Iris pigment epithelial cell (primary cell): ENCODE measurements at regions not wholly inside any gene's neighbourhood (a gene's known extent, or its start where the extent isn't known, plus 50 kb on each side); places are given as distances from the start of the nearest gene placed in this dataset.
A peak's percentile ranks its signal among the peaks of the same experiment; 100 is the strongest.
"Not testable (repeated sequence)": the region's sequence is repeated elsewhere in the genome, so short reads cannot be mapped to it uniquely, and the experiment has no call there.

Experiments
- DNase-seq: peaks from one replicate; pipeline ENCODE4 v3.0.0-alpha.2; 2011; ENCODE audit warnings: low read depth

DNA sequence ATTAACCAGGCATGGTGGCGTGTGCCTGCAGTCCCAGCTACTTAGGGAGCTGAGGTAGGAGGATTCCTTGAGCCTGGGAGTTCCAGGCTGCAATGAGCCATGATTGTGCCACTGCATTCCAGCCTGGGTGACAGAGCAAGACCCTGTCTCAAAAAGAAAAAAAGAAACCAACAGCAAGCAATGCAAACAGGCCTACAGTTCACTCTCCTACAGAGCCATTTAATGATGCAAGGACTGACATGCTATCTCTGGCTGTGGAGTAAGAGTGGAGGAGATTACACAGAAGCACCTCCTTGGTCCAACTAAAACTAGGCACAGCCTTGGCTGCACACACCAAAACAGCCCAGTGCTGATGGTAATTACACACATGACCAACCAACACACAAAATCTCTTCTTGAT, 127.5 kb upstream of the SOD1 start:
- no peak for DNase-seq

GRCh38 chr21:31530897-31531705, 128.4 kb upstream of the SOD1 start:
- no peak for DNase-seq

- DNase-seq = no peak
Observed at GRCh38 chr21:31530364-31530763, 129.1 kb upstream of the SOD1 start.

DNA sequence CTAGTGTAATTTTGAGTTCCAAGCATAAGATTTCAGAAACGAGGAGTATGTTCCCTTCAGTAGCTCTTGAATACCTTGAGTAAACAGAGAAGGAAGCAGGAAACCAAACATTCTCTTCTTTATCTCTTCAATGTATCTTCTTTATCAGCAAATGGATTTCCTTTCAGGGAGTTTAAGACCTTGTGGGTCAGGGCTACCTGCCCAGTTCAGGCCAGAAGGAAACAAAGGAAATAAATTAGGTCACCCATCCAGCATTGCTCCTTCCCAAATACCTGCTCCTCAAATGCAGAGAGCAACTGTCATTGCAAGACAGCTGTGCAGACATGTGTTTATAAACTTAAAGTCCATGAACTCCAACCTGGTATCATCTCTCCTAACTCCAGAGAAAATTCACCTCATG, 130.1 kb upstream of the SOD1 start:
- no peak for DNase-seq

- DNase-seq = peak; percentile 11
Observed at GRCh38 chr21:31526040-31526439, 133.5 kb upstream of the SOD1 start.

GRCh38 chr21:31524140-31524539, 135.4 kb upstream of the SOD1 start:
- DNase-seq = no peak

DNA sequence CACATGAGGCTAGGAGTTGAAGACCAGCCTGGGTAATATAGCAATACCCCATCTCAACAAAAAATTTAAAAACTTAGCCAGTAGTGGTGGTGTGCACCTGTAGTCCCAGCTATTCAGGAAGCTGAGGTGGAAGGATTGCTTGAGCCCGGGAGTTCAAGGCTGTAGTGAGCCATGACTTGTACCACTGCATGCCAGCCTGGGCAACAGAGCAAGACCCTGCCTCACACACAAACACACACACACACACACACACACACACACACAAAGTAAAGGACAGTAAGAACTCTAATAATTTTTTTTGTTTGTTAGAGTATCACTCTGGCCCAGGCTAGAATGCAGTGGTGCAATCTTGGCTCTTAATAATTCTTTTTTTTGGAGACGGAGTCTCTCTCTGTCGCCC, 138.0 kb upstream of the SOD1 start:
- no peak for DNase-seq

DNA sequence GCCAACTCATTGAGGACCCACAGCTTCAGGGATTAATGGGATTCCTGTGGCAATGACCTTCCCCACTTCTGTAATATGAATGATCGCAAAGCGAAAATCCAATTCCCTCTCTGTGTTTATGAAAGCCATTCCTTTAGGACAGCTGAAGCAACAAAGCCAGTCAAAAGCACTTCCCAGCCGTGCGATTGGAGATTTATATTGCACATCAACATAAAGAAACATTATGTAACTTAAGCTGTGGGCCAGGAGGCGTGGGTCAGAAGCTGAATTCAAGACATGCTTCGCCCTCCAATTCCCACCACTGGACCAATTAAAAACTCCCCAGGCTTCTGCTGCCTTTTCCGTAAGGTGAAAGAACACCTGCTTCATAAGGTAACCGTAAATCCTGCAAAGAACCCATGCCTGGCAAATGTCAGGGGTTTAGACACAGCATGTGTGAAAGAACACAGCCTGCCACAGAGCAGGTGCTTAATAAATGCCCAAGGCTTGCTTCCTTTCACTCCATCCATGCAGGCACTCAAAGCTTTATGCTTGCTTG, 138.9 kb upstream of the SOD1 start:
- peak; percentile 76 for DNase-seq

DNA sequence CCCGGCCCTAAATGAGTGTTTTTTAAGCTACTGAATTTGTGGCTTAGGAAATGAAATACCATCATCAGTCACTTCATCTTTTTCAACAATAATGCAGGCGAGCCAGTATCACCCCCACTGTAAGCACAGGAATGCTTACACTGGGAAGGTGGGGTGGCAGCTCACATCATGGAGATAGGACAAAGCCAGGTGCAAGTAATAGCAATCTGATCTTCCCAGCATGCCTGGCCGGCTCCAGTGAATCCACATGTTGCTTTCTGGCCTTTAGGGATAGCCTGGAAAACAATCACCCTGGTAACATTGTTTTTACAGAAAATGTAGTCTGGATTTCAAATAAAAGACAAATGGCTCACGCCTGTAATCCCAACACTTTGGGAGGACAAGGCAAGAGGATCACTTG, 140.9 kb upstream of the SOD1 start:
- no peak for DNase-seq

GRCh38 chr21:31517664-31518414, 141.7 kb upstream of the SOD1 start:
- no peak for DNase-seq

GRCh38 chr21:31515253-31515652, 144.2 kb upstream of the SOD1 start:
- DNase-seq = no peak

DNA sequence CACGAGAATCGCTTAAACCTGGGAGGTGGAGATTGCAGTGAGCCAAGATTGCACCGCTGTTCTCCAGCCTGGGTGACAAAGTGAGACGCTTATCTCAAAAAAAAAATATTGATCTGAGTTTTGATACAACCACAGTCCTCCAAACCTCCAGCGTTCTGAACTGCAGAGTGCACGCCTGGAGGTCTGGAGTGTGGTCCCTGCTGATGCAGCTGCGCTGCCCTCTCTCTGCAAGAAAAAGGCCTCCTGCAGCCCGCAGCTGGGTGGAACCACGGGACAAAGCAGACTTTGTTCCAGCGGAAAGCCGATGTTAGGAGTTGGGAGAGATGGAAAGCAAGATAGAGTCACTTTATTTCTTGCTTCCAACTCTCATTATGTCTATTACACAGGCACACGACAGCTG, 144.9 kb upstream of the SOD1 start:
- DNase-seq = no peak

DNA sequence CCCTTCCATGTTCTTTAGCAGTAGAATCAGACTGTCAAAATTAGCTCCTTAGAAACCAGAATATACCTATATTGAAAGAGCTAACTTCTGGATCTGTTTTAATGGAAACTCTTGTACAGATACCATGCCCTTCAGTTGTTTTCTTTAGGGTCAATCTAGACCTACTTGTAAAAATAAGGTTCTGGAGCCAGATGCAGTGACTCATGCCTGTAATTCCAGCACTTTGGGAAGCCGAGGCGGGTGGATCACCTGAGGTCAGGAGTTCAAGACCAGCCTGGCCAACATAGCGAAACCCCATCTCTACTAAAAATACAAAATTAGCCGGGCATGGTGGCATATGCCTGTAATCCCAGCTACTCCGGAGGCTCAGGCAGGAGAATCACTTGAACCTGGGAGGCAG, 146.0 kb upstream of the SOD1 start:
- DNase-seq = not testable (repeated sequence)

DNA sequence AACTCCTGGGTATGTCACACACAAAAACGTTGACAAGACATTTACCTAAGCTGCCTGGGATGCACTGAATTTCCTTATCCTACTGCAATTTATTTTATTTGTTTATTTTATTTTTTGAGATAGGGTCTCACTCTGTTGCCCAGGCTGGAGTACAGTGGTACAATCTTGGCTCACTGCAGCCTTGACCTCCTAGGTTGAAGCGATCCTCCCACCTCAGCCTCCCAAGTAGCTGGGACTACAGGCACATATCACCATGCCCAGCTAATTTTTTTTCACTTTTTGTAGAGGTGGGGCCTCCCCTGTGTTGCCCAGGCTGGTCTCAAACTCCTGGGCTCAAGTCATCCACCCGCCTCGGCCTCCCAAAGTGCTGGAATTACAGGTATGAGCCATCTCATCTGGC, 147.5 kb upstream of the SOD1 start:
- not testable (repeated sequence) for DNase-seq

GRCh38 chr21:31511258-31511657, 148.2 kb upstream of the SOD1 start:
- DNase-seq = no peak

GRCh38 chr21:31509194-31510017, 150.1 kb upstream of the SOD1 start:
- peak; percentile 71 for DNase-seq

DNA sequence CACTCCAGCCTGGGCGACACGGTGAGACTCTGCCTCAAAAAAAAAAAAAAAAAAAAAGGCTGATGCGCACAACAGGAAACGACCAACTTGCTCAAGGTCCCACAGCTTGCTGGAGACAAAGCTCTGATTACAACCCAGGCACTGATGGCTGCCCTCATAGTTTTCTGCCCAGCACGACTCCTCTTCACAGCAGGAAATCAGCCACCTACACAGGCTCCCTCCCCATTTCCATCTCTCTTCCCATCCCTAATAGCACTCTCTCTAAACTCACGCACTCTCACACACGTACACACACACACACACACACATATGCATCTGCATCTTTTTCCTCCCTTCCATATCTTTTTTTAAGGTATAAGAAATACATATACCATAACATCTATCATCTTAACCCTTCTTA, 153.5 kb upstream of the SOD1 start:
- DNase-seq = no peak

DNA sequence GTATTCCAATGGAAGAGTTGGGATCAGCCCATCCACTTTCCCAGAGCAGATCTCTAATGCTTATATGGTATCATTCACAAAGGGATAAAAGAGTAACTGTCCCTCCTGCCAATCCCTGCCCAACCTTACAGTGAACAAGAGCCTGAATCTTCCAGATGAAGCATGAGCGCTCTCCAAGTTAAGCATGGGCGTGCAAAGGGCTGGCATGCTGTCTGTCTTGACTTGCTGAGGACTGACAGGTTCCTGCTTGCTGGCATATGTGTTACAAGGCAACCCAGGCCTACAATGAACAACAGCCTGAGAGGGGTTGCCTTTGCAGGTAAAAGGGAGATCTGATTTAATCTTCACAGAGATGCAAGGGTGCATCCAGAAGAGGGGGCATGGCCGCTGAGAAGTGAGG, 155.6 kb upstream of the SOD1 start:
- no peak for DNase-seq

DNA sequence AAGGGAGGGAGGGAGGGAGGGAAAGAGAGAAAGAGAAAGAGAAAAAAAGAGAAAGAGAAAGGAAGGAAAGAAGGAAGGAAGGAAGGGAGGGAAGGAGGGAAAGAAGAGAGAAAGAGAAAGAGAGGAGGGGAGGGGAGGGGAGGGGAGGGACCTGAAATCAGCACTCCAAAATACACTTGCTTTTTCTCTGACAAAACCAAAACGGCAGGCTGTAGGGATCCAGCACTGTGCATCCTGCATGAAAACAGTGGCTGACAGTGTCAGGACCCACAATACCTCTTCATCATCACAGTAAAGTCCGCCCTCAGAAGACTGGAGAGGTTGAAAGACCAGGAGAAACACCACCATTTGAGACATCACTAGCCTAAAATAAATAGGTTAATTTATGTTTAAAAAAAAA, 156.0 kb upstream of the SOD1 start:
- no peak for DNase-seq

DNA sequence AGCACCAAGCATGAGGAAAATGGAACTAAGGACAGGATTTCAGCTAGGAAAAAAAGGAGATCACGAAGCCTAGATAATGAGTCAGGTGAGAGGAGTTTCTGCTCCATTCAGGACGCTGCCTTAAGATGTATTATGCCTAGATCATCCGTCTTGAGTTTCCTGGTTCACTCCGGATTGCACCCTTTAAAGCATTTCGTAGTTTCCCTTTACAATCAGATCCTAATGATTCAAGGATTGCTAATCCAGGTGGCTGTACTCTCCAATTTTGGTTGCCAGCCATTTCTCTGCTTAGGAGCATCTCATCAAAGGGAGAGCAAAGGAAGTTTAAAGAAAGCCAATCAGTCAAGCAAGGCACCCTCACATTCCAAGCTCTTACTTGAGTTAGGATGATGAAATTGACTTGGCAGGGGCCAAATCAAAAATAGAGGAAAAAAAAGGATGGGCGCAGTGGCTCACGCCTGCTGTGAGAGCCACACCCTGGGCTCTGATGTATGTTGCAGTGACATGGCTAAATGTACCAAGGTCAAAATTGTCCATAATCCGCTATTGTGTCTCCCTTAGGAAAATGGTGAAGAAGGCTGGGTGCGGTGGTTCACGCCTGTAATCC, 156.9 kb upstream of the SOD1 start:
- no peak for DNase-seq

DNA sequence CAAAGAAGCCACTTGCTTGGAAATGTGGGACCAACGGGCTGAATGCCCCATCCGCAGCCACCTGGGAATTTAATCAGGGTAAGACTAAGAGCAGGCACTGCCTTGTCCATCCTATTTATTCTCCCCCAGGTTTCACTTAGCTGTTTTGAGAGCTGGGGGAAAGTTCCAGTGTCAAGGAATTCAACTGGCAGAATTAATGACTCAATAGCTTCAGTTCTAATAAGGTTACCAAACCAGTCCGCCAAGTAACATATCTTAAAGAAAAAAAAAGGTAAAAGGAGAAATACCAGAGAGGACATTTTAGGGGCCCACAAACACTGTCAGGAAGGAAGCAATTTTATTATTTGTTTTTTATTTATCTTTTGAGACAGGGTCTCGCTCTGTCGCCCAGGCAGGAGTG, 157.6 kb upstream of the SOD1 start:
- no peak for DNase-seq

GRCh38 chr21:31500982-31501381, 156.9 kb upstream of the TIAM1 start:
- no peak for DNase-seq
